GM19467 (cell line): ENCODE measurements at regions not wholly inside any gene's neighbourhood (a gene's known extent, or its start where the extent isn't known, plus 50 kb on each side); places are given as distances from the start of the nearest gene placed in this dataset.

Experiments
- ATAC-seq: cut with Tn5 transposase; IDR thresholded peaks from one replicate; pipeline ENCODE4 v1.9.1; 2021; ENCODE audit warnings: mild to moderate bottlenecking, moderate library complexity; ENCODE audit not compliant: unreplicated experiment

DNA sequence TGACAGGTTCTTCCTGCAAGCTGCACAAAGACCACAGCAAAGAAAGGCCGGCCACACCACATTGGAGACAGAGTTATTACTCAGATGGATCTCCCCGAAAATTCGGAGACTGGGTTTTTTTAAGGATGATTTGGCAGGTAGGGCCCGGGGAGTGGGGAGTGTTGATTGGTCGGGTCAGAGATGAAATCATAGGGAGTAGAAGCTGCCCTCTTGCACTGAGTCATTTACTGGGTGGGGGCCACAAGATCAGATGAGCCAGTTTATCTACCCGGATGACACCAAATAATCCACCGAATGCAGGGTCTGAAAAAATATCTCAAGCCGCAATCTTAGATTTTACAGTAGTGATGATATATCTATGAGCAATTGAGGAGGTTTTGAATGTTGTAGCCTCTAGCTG lies 401.8 kb upstream of the FAT3 start:
- no peak for ATAC-seq

DNA sequence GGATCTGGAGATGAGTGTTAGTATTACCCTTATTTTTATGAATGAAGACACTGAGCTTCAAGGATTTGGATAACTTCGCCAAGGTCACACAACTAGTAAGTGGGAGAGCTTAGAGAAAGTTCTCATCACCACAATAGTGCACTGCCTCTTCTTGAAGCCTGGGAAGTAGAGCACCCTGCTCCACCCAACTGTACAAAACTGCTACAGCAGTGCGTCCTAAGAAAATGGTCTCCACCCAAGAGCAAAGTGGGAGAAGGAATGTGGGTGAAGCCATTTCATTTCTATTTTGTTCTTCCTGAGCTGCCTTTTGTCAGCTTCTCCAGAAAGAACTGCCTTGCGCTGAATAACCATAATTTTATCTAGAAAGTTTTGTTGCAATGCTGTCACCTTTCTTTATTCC lies 403.9 kb upstream of the FAT3 start:
- no peak for ATAC-seq

DNA sequence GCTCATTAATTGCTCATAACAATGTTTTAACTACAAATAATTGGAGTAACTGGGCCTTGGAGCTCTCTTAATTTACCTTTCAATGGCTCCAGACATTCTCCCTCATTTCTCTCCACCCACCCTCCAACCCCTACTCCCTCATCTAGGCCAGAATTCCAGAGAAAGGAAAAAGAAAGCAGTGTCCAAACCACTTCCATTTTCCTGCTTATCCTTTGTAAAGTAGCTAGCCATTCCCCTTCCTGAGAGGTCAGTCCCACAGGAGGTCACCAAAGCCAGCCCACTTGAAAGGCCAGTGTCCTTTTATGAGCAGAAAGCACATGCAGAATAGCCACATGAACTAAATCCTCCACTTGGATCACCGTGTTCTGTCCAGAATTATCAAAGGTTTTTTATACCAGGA lies 404.8 kb upstream of the FAT3 start:
- ATAC-seq = no peak

DNA sequence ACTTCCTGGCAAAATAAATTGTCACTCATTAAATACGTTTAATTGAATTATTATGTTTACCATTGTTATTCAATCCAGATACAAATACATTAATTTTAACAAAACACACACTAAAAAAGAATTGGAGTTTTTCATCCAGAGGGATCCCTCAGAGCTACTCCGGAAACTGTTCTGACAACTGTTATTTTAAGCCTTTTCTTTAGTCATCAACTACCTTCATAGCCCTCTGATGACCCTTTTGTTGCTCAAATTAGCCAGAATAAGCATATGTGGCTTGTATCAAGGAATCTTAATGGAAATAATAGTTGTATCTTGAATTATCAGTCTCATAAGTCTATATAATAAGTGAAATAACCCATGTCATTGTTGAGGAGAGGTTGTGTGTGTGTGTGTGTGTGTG lies 405.4 kb upstream of the FAT3 start:
- no peak for ATAC-seq

DNA sequence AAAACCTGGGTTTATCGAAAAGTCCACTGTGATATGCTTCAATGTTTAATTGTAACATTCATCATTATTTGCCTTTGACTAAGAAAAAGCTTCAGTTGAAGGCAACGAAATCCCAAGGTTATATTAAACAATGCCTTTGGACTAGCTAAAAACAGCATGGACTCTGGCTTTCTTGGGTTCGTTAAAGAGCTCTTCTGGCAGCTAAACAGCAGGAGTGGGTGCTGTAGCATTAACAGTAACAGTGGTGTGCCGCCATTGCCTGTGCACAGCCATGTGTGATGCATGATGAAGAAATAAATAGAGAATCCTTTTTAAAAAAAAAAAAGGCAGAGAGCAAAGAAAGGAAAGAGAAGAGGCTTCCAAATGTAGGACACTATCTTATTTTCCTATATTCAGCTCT lies 406.6 kb upstream of the FAT3 start:
- ATAC-seq = no peak

DNA sequence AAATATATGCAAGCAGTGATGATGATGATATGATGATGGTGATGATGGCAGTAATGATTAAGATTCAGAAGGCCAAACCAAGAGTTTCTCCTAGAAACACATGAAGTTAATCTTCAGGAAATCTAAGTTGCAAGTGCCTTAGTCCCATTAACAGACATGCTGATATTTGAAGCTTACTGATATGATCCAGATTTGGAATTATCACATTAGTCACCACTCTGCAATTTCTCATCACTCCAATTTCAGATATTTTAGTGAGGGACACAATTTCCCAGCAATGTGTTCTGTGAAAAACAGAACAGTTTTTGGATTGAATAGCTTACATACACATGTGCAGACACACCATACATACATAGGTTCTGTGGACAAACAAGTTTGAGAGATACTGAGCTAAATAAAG lies 411.4 kb upstream of the FAT3 start:
- ATAC-seq = no peak

DNA sequence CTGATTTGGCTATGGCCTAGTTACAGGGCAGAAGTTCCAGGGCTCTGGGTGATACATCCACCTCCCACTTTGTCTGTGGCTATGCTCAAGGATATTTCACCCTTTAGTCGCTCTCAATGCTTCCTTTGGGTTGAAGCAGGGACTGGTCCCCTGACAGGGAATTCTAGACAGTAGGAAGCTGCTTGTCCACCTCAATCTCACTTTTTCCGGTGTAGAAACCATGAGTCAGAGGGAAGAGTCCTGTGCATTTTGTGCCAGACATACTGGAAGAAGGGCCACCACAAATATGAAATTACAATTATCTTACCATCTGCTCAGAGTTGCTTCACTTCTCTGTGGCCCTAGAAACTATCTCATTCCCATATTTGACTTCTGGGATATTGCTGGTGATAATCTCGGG lies 413.7 kb upstream of the FAT3 start:
- ATAC-seq = no peak

DNA sequence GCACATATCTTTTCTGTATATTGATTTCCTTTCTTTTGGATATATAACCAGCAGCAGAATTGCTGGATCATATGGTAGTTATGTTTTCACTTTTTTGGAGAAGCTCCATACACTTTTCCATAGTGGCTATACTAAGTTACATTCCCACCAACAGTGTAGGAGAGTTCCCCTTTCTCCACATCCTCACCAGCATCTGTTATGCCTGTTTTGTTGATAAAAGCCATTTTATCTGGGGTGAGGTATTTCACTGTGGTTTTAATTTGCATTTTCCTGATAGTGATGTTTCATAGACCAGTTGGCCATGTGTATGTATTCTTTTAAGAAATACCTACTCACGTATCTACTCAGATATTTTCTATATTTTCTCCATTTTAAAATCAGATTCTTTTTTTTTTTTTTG lies 419.3 kb upstream of the FAT3 start:
- ATAC-seq = no peak

DNA sequence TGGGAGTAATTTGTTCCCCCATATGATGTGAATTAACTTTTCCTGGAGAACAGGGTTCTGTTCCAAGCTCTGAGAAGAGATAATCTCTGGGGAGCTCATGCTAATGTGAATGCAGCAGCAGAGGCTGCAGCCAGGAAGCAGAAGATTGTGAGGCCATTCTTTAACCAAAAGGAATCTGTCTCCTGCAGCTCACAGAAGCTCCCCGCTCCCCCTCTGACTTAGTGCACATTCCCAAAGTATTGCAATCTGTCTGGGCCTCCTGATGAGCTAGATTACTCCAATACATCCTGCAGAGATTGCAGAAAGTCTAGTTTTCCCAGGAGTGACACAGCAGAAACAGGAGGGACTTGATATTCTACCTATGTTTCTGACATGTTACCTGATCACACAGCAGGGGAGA lies 420.6 kb upstream of the FAT3 start:
- ATAC-seq = no peak

DNA sequence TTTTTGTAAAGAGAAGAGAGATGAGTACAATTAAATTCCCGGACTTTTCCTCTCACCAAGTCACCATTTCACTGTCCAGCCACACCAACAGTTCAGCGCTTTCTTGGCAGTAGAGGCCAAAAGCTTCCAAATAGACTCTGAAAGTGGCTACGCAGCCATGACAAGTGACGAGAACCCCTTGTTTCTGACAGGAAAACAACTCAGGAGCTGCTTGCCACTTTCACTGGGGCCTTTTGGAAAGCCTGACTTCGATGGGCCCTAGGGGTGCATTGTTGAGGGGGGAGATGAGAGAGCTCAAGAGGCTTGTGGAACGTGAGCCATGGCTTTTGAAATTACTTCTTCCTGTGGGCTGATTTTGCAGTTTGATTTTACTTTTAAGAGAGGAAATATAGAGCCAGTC lies 422.1 kb upstream of the FAT3 start:
- ATAC-seq = no peak

DNA sequence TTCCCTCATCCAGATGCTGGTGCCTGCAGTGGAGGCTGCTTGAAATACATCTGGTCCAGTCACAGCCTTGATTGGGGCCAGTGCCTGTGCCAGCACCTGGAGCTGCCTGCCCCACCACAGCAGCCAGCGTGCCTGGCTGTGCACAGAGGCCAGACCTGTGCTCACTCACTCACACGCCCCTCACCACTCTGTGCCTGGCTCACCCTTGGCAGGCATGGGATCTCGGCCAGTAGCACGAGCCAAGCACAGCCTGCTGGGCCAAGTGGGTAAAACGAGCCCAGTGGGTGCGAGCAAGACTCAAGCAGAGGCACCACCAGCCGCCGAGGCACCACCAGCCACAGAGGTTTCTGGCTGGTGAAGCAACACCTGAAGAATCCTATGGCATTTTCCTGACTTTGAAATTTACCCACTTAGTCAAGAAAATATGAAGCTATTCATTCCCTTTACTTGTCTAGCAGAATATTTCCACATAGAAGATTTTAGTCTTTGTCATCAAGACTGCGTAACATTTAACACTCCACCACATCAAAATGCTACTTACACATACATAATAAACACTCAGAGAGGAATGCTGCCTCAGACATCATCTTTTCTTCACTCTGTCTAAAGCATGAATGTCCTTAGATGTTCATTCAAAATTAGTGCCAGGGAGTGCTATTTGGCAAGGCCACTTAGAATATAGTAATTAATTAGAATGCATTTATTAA lies 424.3 kb upstream of the FAT3 start:
- no peak for ATAC-seq

DNA sequence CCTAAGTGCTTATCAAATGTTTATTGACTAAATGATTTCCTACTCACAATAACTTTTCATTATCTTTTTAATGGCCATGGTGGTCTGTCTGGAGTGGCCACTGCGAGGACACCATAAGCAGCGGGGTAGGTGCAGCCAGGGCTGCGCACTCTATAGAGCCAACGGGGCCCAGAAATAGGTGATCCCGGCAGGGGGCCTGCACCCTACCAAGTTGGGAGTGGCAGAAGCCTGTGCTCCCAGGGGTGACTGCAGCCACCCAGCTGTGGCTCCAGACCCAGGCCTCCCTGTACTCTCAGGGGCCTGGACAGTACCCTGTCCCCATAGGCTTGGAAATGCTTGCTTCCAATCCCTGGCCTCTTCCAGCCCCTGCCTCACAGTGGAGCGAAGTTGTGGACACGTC lies 426.4 kb upstream of the FAT3 start:
- ATAC-seq = no peak

DNA sequence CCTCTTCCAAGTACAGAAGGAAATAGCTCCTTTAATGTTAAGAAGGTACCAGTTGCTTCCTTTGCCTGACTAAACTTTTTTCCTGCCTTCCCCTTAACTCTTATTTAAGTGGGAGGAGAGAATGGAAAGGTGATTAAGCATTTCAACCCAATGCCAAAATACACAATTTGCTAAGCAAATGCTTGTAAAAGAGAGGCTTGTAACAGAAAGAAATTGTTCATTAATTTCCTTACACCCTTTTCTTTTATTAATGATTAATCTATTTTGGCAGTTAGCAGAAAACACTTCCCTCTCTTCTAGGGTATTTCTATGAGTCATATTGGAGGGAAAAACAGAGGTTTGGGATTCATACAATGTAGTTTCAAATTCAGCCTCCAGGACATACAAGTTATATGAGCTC lies 427.6 kb upstream of the FAT3 start:
- ATAC-seq = no peak

DNA sequence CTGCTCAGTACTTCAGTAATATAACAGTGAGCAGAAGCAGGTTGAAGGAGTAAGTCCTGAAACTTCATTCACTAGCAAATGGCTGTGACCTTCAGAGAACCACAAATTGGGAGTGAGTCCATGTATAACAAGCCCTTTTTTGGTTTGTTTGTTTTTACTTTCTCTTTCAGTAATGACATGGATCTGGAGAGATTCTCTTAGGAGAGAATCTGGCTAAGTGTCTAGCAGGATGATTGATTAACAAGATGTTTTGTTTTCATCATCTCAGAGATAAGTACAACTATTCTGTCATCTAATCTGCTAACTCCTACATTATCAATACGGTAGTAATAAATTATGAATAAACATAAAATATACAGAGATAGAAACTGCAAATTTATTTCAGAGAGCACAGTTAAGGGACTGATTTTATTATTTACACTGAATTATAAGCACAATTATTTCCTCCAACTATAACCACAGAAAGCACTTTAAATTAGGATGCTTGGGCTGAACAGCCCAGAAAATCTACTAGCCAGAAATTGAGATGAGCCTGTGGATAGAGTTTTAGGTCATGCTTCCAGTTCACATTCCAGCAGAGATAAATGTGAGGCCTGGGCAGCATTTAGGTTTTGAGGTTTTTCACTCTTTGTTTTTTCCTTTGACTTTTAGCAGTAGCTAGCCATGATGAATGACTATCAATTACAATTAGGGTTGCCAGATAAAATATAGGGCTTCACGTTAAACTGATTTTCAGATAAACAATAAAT lies 429.3 kb upstream of the FAT3 start:
- ATAC-seq = no peak

DNA sequence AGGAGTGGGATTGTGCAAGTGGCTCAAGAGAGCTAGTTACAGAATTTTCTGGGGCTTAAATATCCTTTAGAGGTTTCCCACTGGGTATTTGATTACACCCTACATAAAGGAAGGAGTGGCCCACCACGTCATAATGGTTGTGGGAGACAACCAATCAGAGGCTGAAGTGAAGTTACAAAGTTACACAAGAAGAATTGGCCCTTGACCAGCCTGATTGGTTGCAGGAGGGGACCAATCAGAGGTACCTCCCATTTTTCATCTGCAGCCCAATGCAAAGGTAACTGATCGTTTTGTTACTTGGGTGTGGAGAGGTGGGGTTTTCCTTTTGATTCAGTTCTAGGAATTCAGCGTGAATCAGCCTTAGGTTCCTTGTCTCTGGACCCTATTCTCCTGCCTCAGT lies 430.5 kb upstream of the FAT3 start:
- no peak for ATAC-seq

DNA sequence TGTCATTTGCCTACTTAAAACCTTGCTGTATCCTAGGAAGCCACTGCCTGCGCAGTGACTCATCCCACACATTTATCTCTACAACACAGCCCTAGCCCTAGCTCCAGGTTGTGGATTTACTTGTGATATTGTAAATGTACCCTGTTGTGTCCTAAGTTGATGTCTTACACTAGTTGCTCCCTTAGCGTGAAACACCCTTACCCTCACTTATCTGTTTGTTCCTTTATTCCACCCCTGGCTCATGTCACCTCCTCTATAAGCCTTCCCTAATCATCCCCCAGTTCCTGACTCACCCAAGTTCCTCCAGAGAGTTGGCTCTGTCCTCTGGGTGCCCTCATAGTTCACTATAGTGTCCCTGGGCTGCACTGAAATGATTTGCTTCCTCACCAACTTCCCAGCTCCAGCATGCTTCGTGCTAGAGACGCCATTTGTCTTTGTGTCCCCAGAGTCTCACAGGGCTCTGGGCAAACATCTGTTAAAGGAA lies 431.8 kb upstream of the FAT3 start:
- no peak for ATAC-seq

DNA sequence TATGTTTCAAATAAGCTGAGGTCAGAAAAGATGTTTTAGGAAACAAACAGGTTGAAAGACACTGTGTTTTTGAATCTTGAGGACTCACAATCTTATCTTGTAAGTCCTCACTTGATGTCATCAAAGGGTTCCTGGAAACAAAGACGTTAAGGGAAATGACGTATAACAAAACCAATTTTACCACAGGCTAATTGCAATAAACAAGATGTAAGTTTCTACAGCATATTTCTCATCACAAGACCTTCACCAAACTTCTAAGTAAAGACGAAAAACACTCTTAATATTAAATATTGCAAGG lies 433.5 kb upstream of the FAT3 start:
- no peak for ATAC-seq

DNA sequence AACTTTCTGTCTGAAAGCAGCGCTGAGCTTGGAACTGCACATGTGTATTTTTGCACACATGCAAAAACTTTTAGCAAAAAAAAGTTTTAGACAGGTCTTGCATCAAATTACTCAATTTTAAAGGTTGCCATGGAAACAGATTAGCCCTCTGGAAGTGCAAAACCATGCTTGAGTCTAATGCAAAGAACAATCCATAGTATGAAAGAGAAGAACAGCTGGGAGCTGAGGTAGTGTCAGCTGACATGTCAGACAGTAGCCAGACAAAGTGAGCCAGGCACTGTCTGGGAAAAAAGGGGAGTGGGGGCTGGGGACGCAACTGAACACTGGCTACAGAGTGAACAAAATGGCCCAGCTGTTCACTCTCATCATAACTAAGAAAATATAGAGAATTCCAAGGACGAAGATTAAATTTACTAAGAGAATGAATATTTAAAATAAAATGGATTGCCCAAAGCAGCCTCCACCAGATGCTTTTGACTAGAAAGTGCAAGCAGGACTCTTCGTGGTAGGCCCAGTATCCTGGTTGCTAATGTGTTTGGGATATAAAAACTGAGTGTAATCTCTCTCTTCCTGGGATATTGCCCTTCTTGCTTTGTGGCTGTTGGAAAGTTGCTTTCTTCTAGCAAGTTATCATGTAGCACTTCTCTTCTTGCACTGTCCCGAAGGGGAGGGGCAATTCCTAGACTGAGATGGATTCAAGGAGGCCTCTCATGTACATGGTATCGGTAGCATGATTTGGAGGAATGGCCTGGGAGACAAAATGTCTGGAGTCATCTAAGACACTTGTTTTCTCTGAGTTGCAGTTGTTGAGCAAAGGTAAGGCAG lies 434.1 kb upstream of the FAT3 start:
- ATAC-seq = no peak

DNA sequence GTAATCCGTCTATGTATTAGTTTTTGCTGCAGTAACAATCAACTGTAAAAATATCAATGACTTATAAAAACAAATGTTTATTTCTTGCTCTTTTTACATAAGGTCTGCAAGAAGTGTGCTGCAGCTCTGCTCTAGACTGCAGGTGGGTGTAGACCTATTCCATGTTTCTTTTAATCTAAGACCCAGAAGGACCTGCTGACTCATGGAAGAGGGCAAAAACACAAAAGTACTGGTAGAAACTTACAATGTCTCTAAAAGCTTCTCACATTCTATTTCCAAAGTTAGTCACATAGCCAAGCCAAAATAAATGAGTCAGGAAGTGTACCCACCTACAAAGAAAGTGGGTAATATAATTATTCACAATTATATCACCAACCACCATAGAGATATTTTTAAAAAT lies 435.9 kb upstream of the FAT3 start:
- ATAC-seq = no peak

DNA sequence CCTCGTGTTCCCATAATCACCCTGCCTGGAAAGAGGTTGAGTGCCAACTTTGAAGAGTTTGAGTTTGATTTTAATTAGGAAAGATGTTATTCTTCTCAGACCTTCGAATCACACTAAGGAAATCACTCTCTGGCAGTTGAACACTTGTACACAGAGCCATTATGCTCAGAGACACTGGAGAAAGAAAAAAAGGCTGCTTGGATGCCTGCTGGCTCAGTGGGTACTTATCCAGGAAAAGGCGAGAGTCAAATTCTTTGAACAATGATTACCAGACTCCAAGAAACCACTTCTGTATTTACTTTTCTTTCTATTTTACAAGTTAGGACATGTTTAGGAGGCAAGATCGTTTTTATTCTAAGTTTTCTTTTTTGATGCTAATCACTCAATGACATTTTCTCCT lies 438.5 kb upstream of the FAT3 start:
- ATAC-seq = no peak

DNA sequence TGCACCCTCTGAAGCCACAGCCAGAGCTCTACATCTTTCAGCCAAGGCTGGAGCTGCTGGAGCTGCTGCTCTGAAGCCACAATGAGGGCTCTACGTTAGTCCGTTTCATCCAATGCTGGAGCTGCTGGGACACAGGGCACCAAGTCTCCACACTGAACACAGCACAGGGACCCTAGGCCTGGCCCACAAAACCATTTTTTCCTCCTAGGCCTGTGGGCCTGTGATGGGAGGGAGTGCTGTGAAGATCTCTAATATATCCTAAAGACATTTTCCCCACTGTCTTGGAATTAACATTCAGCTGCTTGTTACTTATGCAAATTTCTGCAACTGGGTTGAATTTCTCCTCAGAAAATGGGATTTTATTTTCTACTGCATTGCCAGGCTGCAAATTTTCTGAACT lies 441.4 kb upstream of the FAT3 start:
- ATAC-seq = no peak

DNA sequence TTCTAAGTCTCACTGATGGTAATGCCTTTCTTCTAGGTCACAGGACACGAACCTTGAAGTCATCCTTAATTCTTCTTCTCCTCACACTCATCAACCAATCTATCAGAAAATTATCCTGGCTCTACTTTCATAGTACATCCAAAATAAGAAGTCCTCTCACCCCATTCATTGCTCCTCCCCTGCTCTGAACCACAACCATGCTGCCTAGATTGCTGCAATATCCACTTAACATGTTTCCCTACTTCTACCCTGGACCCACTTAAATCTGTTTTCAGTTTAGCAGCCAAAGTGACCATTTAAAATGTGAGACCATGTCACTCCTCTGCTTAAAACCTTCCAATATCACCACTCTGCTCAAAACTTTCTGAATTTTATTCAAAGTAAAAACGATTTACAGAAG lies 445.9 kb upstream of the FAT3 start:
- no peak for ATAC-seq
